Gastrocnemius medialis (tissue), 4 donors: ENCODE measurements at regions not wholly inside any gene's neighbourhood (a gene's known extent, or its start where the extent isn't known, plus 50 kb on each side); places are given as distances from the start of the nearest gene placed in this dataset.

Experiments
- ATAC-seq, 2 donors: fragments of 150-250 bp; one replicate each; pipeline ENCODE4 v1.9.1; 2016
- DNase-seq, 2 donors: peaks; one replicate each; pipeline ENCODE4 v3.0.0-alpha.2; 2019
- H3K27ac ChIP-seq, 4 donors: fragments of 200-600 bp; sonication (generic); 1 replicate in 1 of 4; 2 replicates in 3 of 4; pipeline ENCODE4 v1.5.1; 2016 to 2018; ENCODE audit warnings: mild to moderate bottlenecking in 2 of 4, moderate library complexity in 1 of 4
- H3K27me3 ChIP-seq, 3 donors: fragments of 200-600 bp; sonication (generic) in 2 of 3; 1 replicate in 1 of 3; 2 replicates in 2 of 3; pipeline versions ENCODE4 v1.5.1 to v1.6.0; 2016 to 2019; ENCODE audit warnings: mild to moderate bottlenecking in 1 of 3, moderate library complexity in 1 of 3
- H3K36me3 ChIP-seq, 2 donors: fragments of 200-600 bp; sonication (generic) in 1 of 2; one replicate each; pipeline ENCODE4 v1.5.1; 2017 to 2018
- H3K4me1 ChIP-seq, 2 donors: fragments of 200-600 bp; sonication (generic) in 1 of 2; one replicate each; pipeline ENCODE4 v1.5.1; 2016 to 2017; ENCODE audit warnings: mild to moderate bottlenecking in 2 of 2
- H3K4me3 ChIP-seq, 4 donors: fragments of 200-600 bp; sonication (generic) in 3 of 4; 1 replicate in 1 of 4; 2 replicates in 3 of 4; pipeline ENCODE4 v1.5.1; 2016 to 2019; ENCODE audit warnings: mild to moderate bottlenecking in 2 of 4
- H3K9me3 ChIP-seq, 3 donors: fragments of 200-600 bp; sonication (generic) in 2 of 3; 1 replicate in 1 of 3; 2 replicates in 2 of 3; pipeline ENCODE4 v1.5.1; 2016 to 2019
- CTCF ChIP-seq, 5 experiments: fragments of 450-650 bp in 3 of 5; fragments of 200-600 bp in 2 of 5; sonication (generic) in 2 of 5; IDR thresholded peaks in 4 of 5; conservative IDR thresholded peaks in 1 of 5; 1 replicate in 4 of 5; 2 replicates in 1 of 5; pipeline ENCODE4 v1.5.1; 2016 to 2019; ENCODE audit warnings: antibody characterized with exemption in 5 of 5, mild to moderate bottlenecking in 3 of 5, moderate library complexity in 3 of 5
- POLR2A ChIP-seq, 2 donors: fragments of 450-650 bp; IDR thresholded peaks; one replicate each; pipeline ENCODE4 v1.6.1; 2017; ENCODE audit warnings: antibody characterized with exemption in 2 of 2, mild to moderate bottlenecking in 2 of 2, moderate library complexity in 2 of 2
- in situ Hi-C, 4 donors: fragments of 200-750 bp; cut with MboI; loops; one replicate each; pipeline versions ENCODE4 v1.15.0 to v1.8.0; 2017; ENCODE audit warnings: low sequenced_read_pairs in 4 of 4
- intact Hi-C: fragments of 100-400 bp; cut with DNase I; formaldehyde crosslinking; loops from one replicate; pipeline ENCODE4 v1.15.1; 2023; ENCODE audit warnings: low total_unique reads

GRCh38 chrX:124548571-124548970, 202.2 kb downstream of the SH2D1A start:
- intact Hi-C loops (no loop called here), in situ Hi-C loops (no loop called here)
- Histone ChIP-seq H3K27me3 (no peaks in the 10 kb centered on the region), H3K4me1 (no peaks in the 10 kb centered on the region), H3K9me3 (no peaks in the 10 kb centered on the region), H3K4me3 (no peak overlapping the region), H3K27ac (no peak overlapping the region), H3K36me3 (no peaks in the 10 kb centered on the region)
- DNase-seq (no peak), ATAC-seq (no peak)
- TF ChIP-seq POLR2A (IDR thresholded peaks at IDR 0.05) = no peak
- no peak for TF ChIP-seq CTCF (IDR thresholded peaks at IDR 0.05 in 4 of 5, conservative IDR thresholded peaks at IDR 0.05 in 1 of 5)

- H3K27me3 ChIP-seq = no peaks in the 10 kb centered on the region
- H3K9me3 ChIP-seq = no peaks in the 10 kb centered on the region
- no peak for ATAC-seq
- DNase-seq = no peak
- H3K4me1 ChIP-seq = no peaks in the 10 kb centered on the region
- no peak for TF ChIP-seq POLR2A (IDR thresholded peaks at IDR 0.05)
- no peak for TF ChIP-seq CTCF (IDR thresholded peaks at IDR 0.05 in 4 of 5, conservative IDR thresholded peaks at IDR 0.05 in 1 of 5)
- in situ Hi-C loops (no loop called here), intact Hi-C loops (no loop called here)
- H3K4me3 ChIP-seq = no peak overlapping the region
- H3K36me3 ChIP-seq = no peaks in the 10 kb centered on the region
- no peak overlapping the region for H3K27ac ChIP-seq
These were observed 208.8 kb downstream of the SH2D1A start for GRCh38 chrX:124555036-124555595.

- no peak for ATAC-seq
- DNase-seq = no peak
- H3K36me3 ChIP-seq = no peaks in the 10 kb centered on the region
- TF ChIP-seq POLR2A (IDR thresholded peaks at IDR 0.05) (no peak), CTCF (IDR thresholded peaks at IDR 0.05 in 4 of 5, conservative IDR thresholded peaks at IDR 0.05 in 1 of 5) (no peak)
- no peak overlapping the region for H3K27ac ChIP-seq
- in situ Hi-C loops = no loop called here
- no peaks in the 10 kb centered on the region for H3K27me3 ChIP-seq
- intact Hi-C loops = no loop called here
- H3K4me1 ChIP-seq = no peaks in the 10 kb centered on the region
- no peaks in the 10 kb centered on the region for H3K9me3 ChIP-seq
- H3K4me3 ChIP-seq = no peak overlapping the region
These were observed 211.6 kb downstream of the SH2D1A start for GRCh38 chrX:124557976-124558375.

GRCh38 chrX:124573468-124573867, 227.1 kb downstream of the SH2D1A start:
- H3K4me1 ChIP-seq = no peaks in the 10 kb centered on the region

More at GRCh38 chrX:124573468-124573867, 227.1 kb downstream of the SH2D1A start:
- TF ChIP-seq CTCF (IDR thresholded peaks at IDR 0.05 in 4 of 5, conservative IDR thresholded peaks at IDR 0.05 in 1 of 5) = no peak
- no peak for TF ChIP-seq POLR2A (IDR thresholded peaks at IDR 0.05)
- Histone ChIP-seq H3K36me3 (no peaks in the 10 kb centered on the region), H3K27ac (no peak overlapping the region), H3K27me3 (no peaks in the 10 kb centered on the region), H3K9me3 (no peaks in the 10 kb centered on the region), H3K4me3 (no peak overlapping the region)
- DNase-seq = no peak
- in situ Hi-C loops (no loop called here), intact Hi-C loops (no loop called here)
- ATAC-seq = peak; percentile 58 to 78
